DOHH2 (cell line): ENCODE measurements at regions not wholly inside any gene's neighbourhood (a gene's known extent, or its start where the extent isn't known, plus 50 kb on each side); places are given as distances from the start of the nearest gene placed in this dataset.

Experiments used
- H3F3A ChIP-seq: fragments of 200-600 bp; sonication (generic), shearing (Covaris generic); 2 replicates; pipeline ENCODE4 v1.6.0; 2016; ENCODE audit warnings: antibody characterized with exemption, mild to moderate bottlenecking; ENCODE audit not compliant: control insufficient read depth, insufficient read depth
- H3K27ac ChIP-seq: fragments of 200-600 bp; sonication (generic); 2 replicates; pipeline ENCODE4 v1.5.1; 2014; ENCODE audit warnings: low read depth, mild to moderate bottlenecking, low read length, moderate library complexity
- H3K27me3 ChIP-seq: fragments of 200-600 bp; sonication (generic); 2 replicates; pipeline ENCODE4 v1.6.1; 2014; ENCODE audit warnings: mild to moderate bottlenecking, low read length, mixed read lengths; ENCODE audit not compliant: control insufficient read depth
- H3K36me3 ChIP-seq: fragments of 200-600 bp; sonication (generic); 2 replicates; pipeline ENCODE4 v1.6.1; 2014; ENCODE audit warnings: mild to moderate bottlenecking, low read length, moderate library complexity, mixed read lengths; ENCODE audit not compliant: control insufficient read depth
- H3K4me1 ChIP-seq: fragments of 200-600 bp; sonication (generic); 2 replicates; pipeline ENCODE4 v1.6.1; 2014; ENCODE audit warnings: mild to moderate bottlenecking, low read length, mixed read lengths; ENCODE audit not compliant: control insufficient read depth
- H3K4me2 ChIP-seq: fragments of 200-600 bp; sonication (generic); 2 replicates; pipeline ENCODE4 v1.6.0; 2014; ENCODE audit warnings: mild to moderate bottlenecking, low read length, moderate library complexity
- H3K4me3 ChIP-seq: fragments of 200-600 bp; sonication (generic); 2 replicates; pipeline ENCODE4 v1.5.1; 2014; ENCODE audit warnings: mild to moderate bottlenecking, low read length, mixed read lengths
- H3K79me2 ChIP-seq: fragments of 200-600 bp; sonication (generic); 2 replicates; pipeline ENCODE4 v1.6.1; 2014; ENCODE audit warnings: mild to moderate bottlenecking, low read length, mixed read lengths; ENCODE audit not compliant: control insufficient read depth
- H3K9me2 ChIP-seq: fragments of 200-600 bp; sonication (generic); replicated peaks from 2 replicates; pipeline ENCODE4 v1.6.1; 2014; ENCODE audit warnings: mild to moderate bottlenecking, low read length, mixed read lengths; ENCODE audit not compliant: control insufficient read depth
- H3K9me3 ChIP-seq: fragments of 200-600 bp; sonication (generic); 2 replicates; pipeline ENCODE4 v1.6.1; 2014; ENCODE audit warnings: antibody characterized with exemption, low read length, mixed read lengths; ENCODE audit not compliant: control insufficient read depth, insufficient read depth
- H4K20me1 ChIP-seq: fragments of 200-600 bp; sonication (generic); 2 replicates; pipeline ENCODE4 v1.6.0; 2014; ENCODE audit warnings: low read depth, mild to moderate bottlenecking, antibody characterized with exemption, low read length, moderate library complexity; ENCODE audit not compliant: control insufficient read depth, insufficient read depth
- EZH2phosphoT487 ChIP-seq: fragments of 200-600 bp; sonication (generic); IDR thresholded peaks from 2 replicates; pipeline ENCODE4 v1.6.1; 2017; ENCODE audit warnings: borderline replicate concordance, mild to moderate bottlenecking, antibody characterized with exemption, low read length, moderate library complexity, mixed read lengths
- TF ChIP-seq, protein P1 (sequence below): fragments of 200-600 bp; sonication (generic); IDR thresholded peaks from one replicate; pipeline ENCODE4 v1.5.1; 2014; ENCODE audit warnings: antibody characterized with exemption, mild to moderate bottlenecking, low read depth, low read length; ENCODE audit not compliant: poor library complexity, severe bottlenecking

DNA sequence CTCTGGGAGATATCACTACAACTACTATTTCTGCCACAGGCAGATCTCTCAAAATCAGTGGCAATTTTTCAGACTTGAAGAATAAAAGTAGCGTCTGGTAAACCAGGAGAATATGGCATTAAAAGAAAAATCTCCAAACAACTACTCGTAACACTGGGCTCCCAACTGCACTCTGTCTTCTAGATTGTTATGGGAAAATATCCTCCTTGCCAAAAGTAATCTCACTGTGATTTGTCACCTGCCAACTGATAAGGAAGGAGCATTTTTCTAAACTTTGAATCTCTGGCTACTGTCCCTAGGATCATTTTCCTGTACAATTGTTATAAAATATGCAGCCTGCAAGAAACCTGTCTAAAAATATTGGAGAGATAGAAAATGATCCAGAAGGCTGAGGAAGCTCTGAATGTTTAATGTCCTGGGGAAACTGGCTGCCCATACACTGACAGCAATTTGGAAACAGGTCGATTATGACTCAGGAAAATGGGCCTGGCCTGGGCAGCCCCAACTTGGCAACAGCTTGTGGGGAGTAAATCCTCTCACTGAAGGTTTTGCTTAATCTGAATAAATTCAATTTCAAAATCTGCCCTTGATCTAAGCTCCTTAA, 90.5 kb upstream of the DBX1 start:
- no peak overlapping the region for H3K4me3 ChIP-seq
- no peaks in the 10 kb centered on the region for H3K9me2 ChIP-seq
- peaks cover 7% of the 10 kb centered on the region for H3K27me3 ChIP-seq
- no peaks in the 10 kb centered on the region for H3F3A ChIP-seq
- H4K20me1 ChIP-seq, result no peaks in the 10 kb centered on the region
- no peak for TF ChIP-seq EZH2phosphoT487
- TF ChIP-seq, protein P1, sequence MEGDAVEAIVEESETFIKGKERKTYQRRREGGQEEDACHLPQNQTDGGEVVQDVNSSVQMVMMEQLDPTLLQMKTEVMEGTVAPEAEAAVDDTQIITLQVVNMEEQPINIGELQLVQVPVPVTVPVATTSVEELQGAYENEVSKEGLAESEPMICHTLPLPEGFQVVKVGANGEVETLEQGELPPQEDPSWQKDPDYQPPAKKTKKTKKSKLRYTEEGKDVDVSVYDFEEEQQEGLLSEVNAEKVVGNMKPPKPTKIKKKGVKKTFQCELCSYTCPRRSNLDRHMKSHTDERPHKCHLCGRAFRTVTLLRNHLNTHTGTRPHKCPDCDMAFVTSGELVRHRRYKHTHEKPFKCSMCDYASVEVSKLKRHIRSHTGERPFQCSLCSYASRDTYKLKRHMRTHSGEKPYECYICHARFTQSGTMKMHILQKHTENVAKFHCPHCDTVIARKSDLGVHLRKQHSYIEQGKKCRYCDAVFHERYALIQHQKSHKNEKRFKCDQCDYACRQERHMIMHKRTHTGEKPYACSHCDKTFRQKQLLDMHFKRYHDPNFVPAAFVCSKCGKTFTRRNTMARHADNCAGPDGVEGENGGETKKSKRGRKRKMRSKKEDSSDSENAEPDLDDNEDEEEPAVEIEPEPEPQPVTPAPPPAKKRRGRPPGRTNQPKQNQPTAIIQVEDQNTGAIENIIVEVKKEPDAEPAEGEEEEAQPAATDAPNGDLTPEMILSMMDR, result no peak
- H3K36me3 ChIP-seq, result no peaks in the 10 kb centered on the region
- H3K27ac ChIP-seq, result no peak overlapping the region
- no peaks in the 10 kb centered on the region for H3K9me3 ChIP-seq
- H3K4me2 ChIP-seq, result no peak overlapping the region
- no peaks in the 10 kb centered on the region for H3K4me1 ChIP-seq
- H3K79me2 ChIP-seq, result no peaks in the 10 kb centered on the region

DNA sequence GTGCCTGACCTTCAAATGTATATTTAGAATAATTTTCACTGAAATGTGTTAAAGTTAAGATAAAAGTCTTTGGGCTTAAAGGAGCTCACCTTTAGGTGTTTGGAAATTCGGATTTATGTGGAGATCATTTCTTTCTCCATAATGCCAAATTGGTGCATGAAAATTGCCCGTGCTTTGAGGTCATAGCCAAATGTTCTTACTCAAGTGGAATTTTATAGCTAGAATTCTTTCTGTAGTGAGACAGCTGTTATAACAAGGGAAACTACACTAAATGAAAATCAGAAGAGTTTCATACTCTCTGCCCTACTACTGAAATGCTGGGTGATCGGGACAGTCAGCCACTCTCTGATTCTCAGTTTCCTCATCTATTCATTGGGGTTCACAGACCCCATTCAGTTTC, 89.5 kb upstream of the DBX1 start:
- no peak overlapping the region for H3K27ac ChIP-seq
- H3K4me2 ChIP-seq, result no peak overlapping the region

DNA sequence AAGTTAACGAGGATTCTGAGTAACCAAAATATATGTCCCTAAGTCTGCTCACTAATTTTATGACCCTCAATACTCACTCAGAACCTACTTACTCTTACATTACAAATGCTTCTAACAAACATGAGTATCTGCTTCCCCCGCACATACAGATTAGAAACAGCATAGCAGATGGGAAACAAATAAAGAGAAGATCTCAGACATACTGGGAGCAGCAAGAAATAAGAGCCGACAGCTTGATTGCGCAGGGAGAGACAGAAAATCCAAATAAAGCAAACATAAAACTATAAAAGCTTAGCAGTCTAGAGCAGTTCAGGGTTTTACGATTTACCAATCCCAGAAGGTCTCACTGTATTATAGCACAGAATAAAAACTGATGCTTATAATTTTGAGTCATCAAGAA, 89.1 kb upstream of the DBX1 start:
- Histone ChIP-seq H3K4me3 (no peak overlapping the region), H3K9me2 (no peaks in the 10 kb centered on the region), H3K4me2 (no peak overlapping the region), H3K27ac (no peak overlapping the region), H3K27me3 (peaks cover 7% of the 10 kb centered on the region), H3F3A (no peaks in the 10 kb centered on the region), H4K20me1 (no peaks in the 10 kb centered on the region), H3K36me3 (no peaks in the 10 kb centered on the region), H3K79me2 (no peaks in the 10 kb centered on the region), H3K4me1 (no peaks in the 10 kb centered on the region), H3K9me3 (no peaks in the 10 kb centered on the region)
- TF ChIP-seq, protein P1, result no peak
- no peak for TF ChIP-seq EZH2phosphoT487

More for the DNA sequence above, 89.5 kb upstream of the DBX1 start:
- no peaks in the 10 kb centered on the region for H3K4me1 ChIP-seq
- no peaks in the 10 kb centered on the region for H3K79me2 ChIP-seq
- TF ChIP-seq, protein P1, result no peak
- no peak for TF ChIP-seq EZH2phosphoT487
- H3K9me2 ChIP-seq, result no peaks in the 10 kb centered on the region
- H3K4me3 ChIP-seq, result no peak overlapping the region
- H3K9me3 ChIP-seq, result no peaks in the 10 kb centered on the region
- no peaks in the 10 kb centered on the region for H3K36me3 ChIP-seq
- peaks cover 7% of the 10 kb centered on the region for H3K27me3 ChIP-seq
- H3F3A ChIP-seq, result no peaks in the 10 kb centered on the region
- no peaks in the 10 kb centered on the region for H4K20me1 ChIP-seq
